Anterior cingulate cortex (tissue), 58 donors: ENCODE measurements at regions not wholly inside any gene's neighbourhood (a gene's known extent, or its start where the extent isn't known, plus 50 kb on each side); places are given as distances from the start of the nearest gene placed in this dataset.
"Not testable (repeated sequence)": the region's sequence is repeated elsewhere in the genome, so short reads cannot be mapped to it uniquely, and the experiment has no call there.

Experiments
- DNase-seq, 58 donors: peaks; one replicate each; lab custom pipeline; 2025; lab: John Stamatoyannopoulos, UW

DNA sequence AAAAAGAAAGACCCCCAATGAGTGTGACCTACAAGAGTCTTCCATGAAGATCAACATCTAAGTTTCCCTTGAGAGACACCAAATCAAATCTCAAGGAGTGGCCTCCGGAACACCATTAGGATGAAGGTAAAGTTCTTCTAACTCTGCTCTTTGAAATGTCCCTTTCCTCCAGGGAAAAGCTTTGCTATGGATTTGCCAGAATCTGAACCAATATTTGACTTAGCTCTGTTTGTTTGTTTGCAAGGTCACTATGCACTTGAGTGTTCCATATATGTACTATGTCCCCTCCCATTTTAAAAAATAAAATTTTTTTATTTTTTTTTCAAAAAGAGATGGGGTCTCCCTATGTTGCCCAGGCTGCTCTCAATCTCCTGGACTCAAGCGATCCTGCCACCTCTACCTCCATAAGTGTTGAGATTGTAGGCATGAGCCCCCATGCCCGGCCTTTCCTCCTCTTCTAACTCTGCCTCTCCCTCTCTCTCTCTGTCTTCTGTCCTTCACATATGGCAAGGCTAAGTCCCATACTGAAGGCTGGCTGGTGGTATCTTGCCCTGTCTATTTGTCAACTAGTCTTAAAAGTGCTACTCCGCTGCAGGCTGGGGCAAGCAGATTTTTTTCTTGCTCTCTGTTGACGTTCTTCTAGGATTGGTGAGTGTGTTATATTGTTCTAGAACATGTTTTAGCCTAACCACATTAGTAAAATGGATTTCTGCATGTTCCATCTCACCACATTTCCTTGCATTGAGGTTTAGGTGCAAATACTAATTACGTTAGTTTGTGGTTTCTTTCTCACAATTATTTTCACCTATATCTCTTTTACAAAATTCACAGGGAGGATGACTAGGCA, 276.7 kb upstream of the DYNLRB2 start:
- no peak for DNase-seq

- no peak for DNase-seq
These were observed 277.5 kb upstream of the DYNLRB2 start for GRCh38 chr16:80263181-80263823.

DNA sequence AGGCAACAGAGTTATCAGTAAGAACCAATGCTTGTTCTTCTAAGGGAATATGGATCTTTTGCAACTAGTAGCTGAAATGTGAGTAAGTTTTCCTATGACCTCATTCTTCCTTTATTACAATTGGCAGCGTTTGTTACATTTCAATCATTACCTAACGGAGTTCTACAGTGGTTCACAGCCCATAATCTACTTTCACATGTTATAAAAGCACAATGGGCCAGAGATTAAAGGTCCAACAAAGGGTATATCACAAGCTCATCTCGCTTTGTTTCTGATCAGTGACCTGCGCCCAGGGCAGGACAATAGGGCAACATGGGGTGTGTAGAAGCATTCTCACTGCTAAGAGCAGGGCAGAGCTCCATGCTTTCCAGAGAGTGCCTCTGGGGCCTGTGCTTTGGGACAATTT, 279.9 kb upstream of the DYNLRB2 start:
- no peak for DNase-seq

DNA sequence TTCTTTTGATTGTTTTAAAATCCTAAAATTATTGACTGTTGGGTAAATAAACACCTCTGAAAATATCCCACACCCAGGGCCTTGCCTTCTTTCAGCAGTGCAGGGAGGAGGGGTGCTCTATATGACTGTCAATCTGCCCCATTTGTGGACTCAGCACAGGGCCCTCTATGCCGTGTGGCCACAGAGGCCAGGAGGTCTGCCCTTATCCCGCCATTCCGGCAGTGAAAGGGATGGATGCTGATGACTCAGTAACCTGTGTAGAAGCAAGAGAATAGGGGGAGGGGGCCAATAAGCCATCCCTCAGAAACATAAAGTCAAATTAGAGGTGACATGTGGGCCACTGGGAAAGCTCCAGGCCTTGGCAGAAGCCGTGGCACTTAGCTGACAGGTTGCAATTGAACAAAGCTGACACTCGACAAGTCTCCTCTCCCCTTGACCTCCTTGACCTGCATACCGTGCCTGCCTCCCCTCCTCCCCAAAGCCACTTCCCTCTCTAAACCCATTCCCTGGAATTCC, 281.4 kb upstream of the DYNLRB2 start:
- no peak for DNase-seq

- DNase-seq: no peak
These were observed 282.4 kb upstream of the DYNLRB2 start for GRCh38 chr16:80258407-80258806.

GRCh38 chr16:80254970-80255369, 285.8 kb upstream of the DYNLRB2 start:
- DNase-seq: no peak

- DNase-seq: peak in 6 of 58 donors; percentile 0 to 10 (median 4)
These were observed 287.1 kb upstream of the DYNLRB2 start for GRCh38 chr16:80253741-80254140.

DNA sequence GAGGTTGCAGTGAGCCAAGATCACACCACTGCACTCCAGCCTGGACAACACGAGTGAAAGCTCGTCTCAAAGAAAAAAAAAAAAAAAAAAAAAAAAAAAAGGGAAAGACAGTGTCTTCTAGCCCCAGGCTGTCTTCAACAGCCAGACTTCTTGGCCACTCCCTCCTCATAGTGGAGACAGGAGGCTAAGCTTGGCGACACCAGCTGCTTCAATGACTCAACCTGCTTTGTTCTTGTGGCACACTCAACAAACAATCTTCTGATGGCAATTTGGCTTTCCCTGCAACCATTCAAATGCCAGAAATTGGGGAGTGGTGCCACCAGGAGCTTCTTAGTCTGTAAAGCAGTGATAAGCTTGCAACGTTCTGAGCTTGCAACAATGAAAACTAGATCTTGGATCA, 290.4 kb upstream of the DYNLRB2 start:
- no peak for DNase-seq

GRCh38 chr16:80243303-80243702, 297.5 kb upstream of the DYNLRB2 start:
- DNase-seq: not testable (repeated sequence)

GRCh38 chr16:80242279-80242678, 298.5 kb upstream of the DYNLRB2 start:
- DNase-seq: not testable (repeated sequence)

DNA sequence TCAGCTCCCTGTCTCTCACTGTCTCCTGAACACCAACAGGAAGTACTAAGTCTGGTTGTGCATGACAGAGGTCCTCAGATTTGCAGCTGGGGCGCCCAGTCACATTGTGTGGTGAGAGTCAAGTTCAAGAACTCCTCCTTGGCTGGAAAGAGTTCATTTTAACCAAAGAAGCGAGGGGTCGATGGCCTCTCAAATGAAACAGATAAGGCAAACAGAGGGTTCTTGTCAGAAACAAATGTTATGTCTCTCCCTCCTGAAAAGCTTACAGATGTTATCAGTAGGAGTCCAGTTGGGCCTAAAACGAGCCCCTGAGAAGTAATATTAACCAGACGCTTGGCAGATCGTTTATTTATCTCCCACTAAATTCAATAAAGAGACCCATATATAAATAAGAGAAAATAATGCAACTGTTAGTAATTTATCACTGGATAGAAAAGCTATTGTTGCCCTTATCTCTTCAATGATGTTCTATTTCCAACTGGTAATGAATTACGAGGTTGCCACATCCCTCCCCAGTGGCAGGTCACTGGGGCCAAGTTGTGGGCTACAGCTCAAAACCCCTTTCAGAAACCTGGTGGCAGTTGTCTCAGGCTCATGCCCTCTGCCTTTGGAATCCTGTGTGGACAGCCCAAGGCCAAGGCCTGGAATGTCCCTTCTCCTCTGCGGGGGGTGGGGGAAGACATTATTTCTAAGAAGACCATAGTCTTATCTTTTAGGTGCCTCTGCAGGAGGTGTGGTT, 307.5 kb upstream of the DYNLRB2 start:
- DNase-seq: no peak

- no peak for DNase-seq
These were observed 308.9 kb upstream of the DYNLRB2 start for GRCh38 chr16:80231888-80232287.

DNA sequence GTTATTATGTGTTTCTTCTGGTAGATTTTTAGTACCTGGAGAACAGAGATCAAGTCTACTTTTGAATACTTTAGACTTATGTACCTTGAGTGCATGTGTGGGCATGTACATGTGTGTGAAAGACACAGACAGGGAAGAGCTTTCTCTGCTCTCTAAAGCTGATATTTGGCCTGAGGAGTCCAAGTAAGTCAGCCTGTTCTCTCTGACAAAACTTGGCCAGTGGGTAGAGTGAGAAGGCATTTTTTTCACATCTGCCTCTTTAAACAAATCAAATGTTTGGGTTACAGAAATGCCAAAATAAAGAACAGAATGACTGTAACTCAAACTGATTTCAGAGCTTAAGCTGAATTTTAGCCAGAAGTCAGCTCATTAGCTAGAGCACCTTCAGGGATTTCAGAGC, 309.7 kb upstream of the DYNLRB2 start:
- DNase-seq: no peak

- no peak for DNase-seq
These were observed 310.3 kb upstream of the DYNLRB2 start for GRCh38 chr16:80230328-80231120.

- DNase-seq: no peak
These were observed 314.3 kb upstream of the DYNLRB2 start for GRCh38 chr16:80226499-80226898.

DNA sequence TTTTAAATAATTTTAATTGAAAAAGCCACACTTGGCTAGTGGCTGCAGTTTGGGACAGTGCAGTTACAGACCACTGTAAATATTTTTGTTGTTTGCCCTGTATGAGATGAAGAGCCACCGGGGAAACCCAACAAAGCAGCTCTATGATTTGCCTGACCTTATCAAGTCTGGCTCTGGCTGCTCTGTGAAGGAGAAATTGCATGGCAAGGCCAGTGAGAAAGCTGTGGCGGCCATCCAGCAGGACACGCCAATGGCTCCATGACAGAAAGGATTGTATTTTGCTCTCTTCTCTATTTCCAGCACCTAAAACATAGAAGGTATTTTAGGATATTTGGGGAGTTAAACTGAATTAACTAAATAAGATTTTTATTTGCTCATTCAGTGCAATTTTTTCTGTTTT, 330.0 kb upstream of the DYNLRB2 start:
- DNase-seq: no peak

- DNase-seq: no peak
These were observed 332.1 kb upstream of the DYNLRB2 start for GRCh38 chr16:80208743-80209142.

DNA sequence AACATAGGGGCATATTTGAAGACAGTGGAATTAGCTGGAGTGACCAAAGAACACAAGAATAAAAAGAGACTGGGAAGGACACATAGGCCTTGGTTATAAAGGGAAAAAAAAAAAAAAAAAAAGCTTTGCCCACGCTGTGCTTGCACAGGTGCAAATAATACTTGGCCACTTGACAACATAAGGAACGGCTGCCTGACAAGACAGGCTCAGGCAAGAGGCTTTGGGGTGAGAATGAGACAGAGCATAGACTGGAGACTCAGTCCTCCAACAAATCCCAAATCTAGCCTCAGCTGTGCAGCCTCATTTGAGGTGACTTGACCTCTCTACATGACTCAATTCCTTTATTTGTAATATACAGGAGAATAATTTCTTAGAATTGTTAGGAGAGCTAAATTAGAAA, 332.8 kb upstream of the DYNLRB2 start:
- no peak for DNase-seq

DNA sequence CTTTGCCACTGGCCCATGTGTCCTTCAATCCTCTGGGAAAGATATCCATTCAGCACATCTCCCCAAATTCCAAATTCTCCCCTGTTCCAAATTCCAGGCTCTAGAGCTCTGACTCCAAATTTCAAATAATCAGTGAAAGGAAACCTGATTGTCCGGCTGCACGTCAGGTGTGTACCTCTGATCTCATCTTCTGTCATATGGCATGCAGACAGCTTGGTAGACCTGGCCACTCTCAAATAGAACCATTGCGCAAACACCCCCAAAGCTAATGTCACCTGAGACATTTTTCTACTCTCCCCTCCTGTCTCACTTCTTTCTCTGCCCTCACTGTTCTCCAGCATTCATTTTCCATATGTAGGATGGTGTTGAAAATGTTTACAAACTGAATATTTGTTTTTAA, 337.0 kb upstream of the DYNLRB2 start:
- no peak for DNase-seq

- no peak for DNase-seq
These were observed 337.9 kb upstream of the DYNLRB2 start for GRCh38 chr16:80202831-80203413.
